Activated naive CD4-positive, alpha-beta T cell treated with anti-CD3 and anti-CD28 coated beads, Interleukin-2, amount 50 U/mL, for 24 hours (primary cell): ENCODE measurements at regions not wholly inside any gene's neighbourhood (a gene's known extent, or its start where the extent isn't known, plus 50 kb on each side); places are given as distances from the start of the nearest gene placed in this dataset.

Experiments
- H3K27ac Mint-ChIP-seq: one replicate; pipeline ENCODE4 v1.8.0; 2021; ENCODE audit warnings: mild to moderate bottlenecking, mixed read lengths
- H3K27me3 Mint-ChIP-seq: one replicate; pipeline ENCODE4 v1.8.0; 2021; ENCODE audit warnings: mixed read lengths
- H3K36me3 Mint-ChIP-seq: one replicate; pipeline ENCODE4 v1.8.0; 2021; ENCODE audit warnings: mixed read lengths
- H3K4me1 Mint-ChIP-seq: one replicate; pipeline ENCODE4 v1.8.0; 2021; ENCODE audit warnings: mixed read lengths
- H3K4me3 Mint-ChIP-seq: one replicate; pipeline ENCODE4 v1.8.0; 2021; ENCODE audit warnings: mild to moderate bottlenecking, mixed read lengths
- H3K9me3 Mint-ChIP-seq: one replicate; pipeline ENCODE4 v1.8.0; 2021; ENCODE audit warnings: mixed read lengths

DNA sequence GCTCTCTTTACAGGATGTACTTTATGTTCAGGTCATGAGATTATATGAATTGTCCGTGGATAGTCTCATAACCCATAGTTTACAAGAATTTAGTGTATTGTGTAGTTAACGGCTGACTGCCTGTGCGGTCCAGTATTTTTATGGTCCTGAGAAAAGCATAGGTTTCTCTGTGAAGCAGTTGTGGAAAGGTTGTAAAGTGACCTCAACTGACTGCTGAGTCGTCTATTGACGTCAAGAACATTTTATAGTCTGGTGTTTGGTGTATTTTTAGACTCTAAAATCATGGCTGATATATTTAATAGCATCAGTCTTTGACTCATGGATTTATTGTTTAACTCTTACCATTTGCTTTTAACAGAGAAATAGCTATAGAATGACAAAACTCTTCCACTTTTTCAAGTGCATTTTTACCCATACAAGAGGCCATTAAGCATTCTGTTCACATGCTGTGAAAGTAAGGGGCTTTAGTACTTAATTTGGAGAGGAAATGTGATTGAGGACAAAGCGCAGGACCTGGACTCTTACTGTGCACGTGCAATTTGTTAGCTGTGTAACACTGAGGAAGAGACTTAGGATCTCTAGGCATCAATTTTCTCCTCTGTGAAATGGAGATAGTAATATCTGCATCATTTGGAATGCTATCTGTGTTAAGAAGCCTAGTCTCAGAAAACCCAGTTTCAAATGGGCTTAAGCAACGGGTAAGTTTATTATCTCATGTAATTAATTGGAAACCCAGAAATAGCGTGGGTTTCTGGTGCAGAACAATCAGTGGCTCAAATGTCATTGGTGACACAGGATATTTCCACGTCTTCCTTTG is 240.8 kb downstream of the NFKBIZ start:
- H3K4me1 Mint-ChIP-seq, result peaks cover 45% of the 10 kb centered on the region
- H3K27me3 Mint-ChIP-seq, result no peaks in the 10 kb centered on the region
- H3K36me3 Mint-ChIP-seq, result no peaks in the 10 kb centered on the region
- H3K9me3 Mint-ChIP-seq, result no peaks in the 10 kb centered on the region
- H3K27ac Mint-ChIP-seq, result no peak overlapping the region
- no peak overlapping the region for H3K4me3 Mint-ChIP-seq

- Mint-ChIP-seq H3K27me3 (no peaks in the 10 kb centered on the region), H3K4me3 (no peak overlapping the region), H3K27ac (no peak overlapping the region), H3K4me1 (peaks cover 41% of the 10 kb centered on the region), H3K9me3 (no peaks in the 10 kb centered on the region), H3K36me3 (no peaks in the 10 kb centered on the region)
Measured at GRCh38 chr3:102090721-102091045, 241.4 kb downstream of the NFKBIZ start.

- Mint-ChIP-seq H3K36me3 (no peaks in the 10 kb centered on the region), H3K27me3 (no peaks in the 10 kb centered on the region), H3K9me3 (no peaks in the 10 kb centered on the region), H3K27ac (peak overlapping the region; percentile 68), H3K4me3 (no peak overlapping the region), H3K4me1 (peaks cover 38% of the 10 kb centered on the region)
Measured at GRCh38 chr3:102091358-102091757, 242.0 kb downstream of the NFKBIZ start.

- peak overlapping the region; percentile 17 for H3K4me3 Mint-ChIP-seq
- peaks cover 33% of the 10 kb centered on the region for H3K4me1 Mint-ChIP-seq
- H3K27ac Mint-ChIP-seq, result peak overlapping the region; percentile 75
- no peaks in the 10 kb centered on the region for H3K27me3 Mint-ChIP-seq
- no peaks in the 10 kb centered on the region for H3K36me3 Mint-ChIP-seq
- H3K9me3 Mint-ChIP-seq, result no peaks in the 10 kb centered on the region
Measured at GRCh38 chr3:102092617-102093466, 243.5 kb downstream of the NFKBIZ start.

- no peaks in the 10 kb centered on the region for H3K27me3 Mint-ChIP-seq
- H3K27ac Mint-ChIP-seq, result no peak overlapping the region
- H3K9me3 Mint-ChIP-seq, result no peaks in the 10 kb centered on the region
- no peaks in the 10 kb centered on the region for H3K36me3 Mint-ChIP-seq
- no peak overlapping the region for H3K4me3 Mint-ChIP-seq
- peaks cover 33% of the 10 kb centered on the region for H3K4me1 Mint-ChIP-seq
Measured at GRCh38 chr3:102094506-102094905, 245.2 kb downstream of the NFKBIZ start.

DNA sequence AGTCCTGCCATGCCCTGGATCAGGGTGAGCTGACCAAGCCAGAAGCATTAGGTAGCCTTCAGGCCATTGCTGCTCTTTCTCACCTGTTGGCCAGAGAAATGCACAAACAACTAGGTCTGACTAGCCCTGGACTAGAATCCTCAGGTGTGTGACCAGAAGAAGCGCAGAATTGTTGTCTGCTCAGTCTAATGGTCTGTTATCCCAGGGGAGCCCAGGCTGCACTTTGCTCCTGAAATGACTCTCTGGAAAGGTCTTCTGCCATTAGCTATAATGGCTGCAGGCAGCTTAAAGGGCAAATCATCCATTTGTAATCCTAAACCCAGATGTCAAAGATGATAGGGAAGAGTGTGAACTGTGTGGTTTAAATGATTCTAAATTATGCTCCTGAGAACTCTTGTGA is 246.1 kb downstream of the NFKBIZ start:
- H3K27ac Mint-ChIP-seq, result no peak overlapping the region
- no peaks in the 10 kb centered on the region for H3K27me3 Mint-ChIP-seq
- H3K4me3 Mint-ChIP-seq, result no peak overlapping the region
- peaks cover 33% of the 10 kb centered on the region for H3K4me1 Mint-ChIP-seq
- H3K9me3 Mint-ChIP-seq, result no peaks in the 10 kb centered on the region
- H3K36me3 Mint-ChIP-seq, result no peaks in the 10 kb centered on the region

DNA sequence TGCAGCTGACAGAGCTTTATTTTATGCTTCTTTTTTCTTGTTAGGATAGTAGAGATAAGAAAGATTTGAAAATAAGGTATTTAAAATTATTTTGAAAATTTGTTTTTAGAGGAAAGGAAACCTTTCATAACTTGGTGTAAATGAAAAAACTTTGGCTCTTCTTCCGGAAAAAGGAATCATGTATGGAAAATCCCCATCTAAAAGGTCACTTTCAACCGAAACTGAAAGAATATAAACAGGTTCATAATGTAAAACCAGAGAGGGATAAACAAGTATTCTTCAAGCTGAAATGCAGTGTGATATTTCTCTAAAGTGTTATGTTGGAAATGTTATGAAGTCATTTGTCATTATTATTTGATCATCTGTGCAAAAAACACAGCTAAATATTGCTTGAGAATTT is 246.8 kb downstream of the NFKBIZ start:
- Mint-ChIP-seq H3K9me3 (no peaks in the 10 kb centered on the region), H3K36me3 (no peaks in the 10 kb centered on the region), H3K4me1 (peaks cover 33% of the 10 kb centered on the region), H3K4me3 (no peak overlapping the region), H3K27me3 (no peaks in the 10 kb centered on the region), H3K27ac (no peak overlapping the region)

- Mint-ChIP-seq H3K27me3 (no peaks in the 10 kb centered on the region), H3K4me3 (no peak overlapping the region), H3K27ac (no peak overlapping the region), H3K4me1 (peaks cover 13% of the 10 kb centered on the region), H3K9me3 (no peaks in the 10 kb centered on the region), H3K36me3 (no peaks in the 10 kb centered on the region)
Measured at GRCh38 chr3:102098130-102098885, 249.0 kb downstream of the NFKBIZ start.

- H3K27me3 Mint-ChIP-seq, result no peaks in the 10 kb centered on the region
- H3K9me3 Mint-ChIP-seq, result no peaks in the 10 kb centered on the region
- H3K36me3 Mint-ChIP-seq, result no peaks in the 10 kb centered on the region
- H3K4me3 Mint-ChIP-seq, result no peak overlapping the region
- peaks cover 5% of the 10 kb centered on the region for H3K4me1 Mint-ChIP-seq
- H3K27ac Mint-ChIP-seq, result no peak overlapping the region
Measured at GRCh38 chr3:102099913-102100312, 250.6 kb downstream of the NFKBIZ start.

DNA sequence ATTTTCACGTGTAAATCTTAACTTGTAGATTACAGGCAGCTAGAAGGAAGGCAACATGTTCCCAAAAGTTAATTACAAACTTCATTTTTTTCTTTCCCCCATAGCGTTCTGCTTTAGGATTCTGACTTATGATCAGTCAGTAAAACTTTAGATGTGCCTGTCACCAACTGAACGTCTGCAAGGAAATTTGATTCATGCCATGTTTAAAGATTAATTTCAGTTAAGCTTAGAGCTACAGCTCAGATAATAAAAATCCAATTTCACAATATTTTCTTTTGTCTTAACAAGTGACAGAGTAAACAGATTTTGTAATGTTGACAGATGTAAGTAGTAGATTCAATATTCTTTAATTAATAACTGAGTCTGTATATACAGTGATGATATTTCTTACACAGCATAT is 253.1 kb downstream of the NFKBIZ start:
- H3K9me3 Mint-ChIP-seq, result peaks cover 5% of the 10 kb centered on the region
- peaks cover 26% of the 10 kb centered on the region for H3K4me1 Mint-ChIP-seq
- H3K4me3 Mint-ChIP-seq, result no peak overlapping the region
- H3K27ac Mint-ChIP-seq, result no peak overlapping the region
- H3K36me3 Mint-ChIP-seq, result peaks cover 5% of the 10 kb centered on the region
- no peaks in the 10 kb centered on the region for H3K27me3 Mint-ChIP-seq

- H3K27ac Mint-ChIP-seq, result no peak overlapping the region
- peaks cover 27% of the 10 kb centered on the region for H3K4me1 Mint-ChIP-seq
- no peak overlapping the region for H3K4me3 Mint-ChIP-seq
- H3K9me3 Mint-ChIP-seq, result peaks cover 5% of the 10 kb centered on the region
- H3K27me3 Mint-ChIP-seq, result no peaks in the 10 kb centered on the region
- H3K36me3 Mint-ChIP-seq, result peaks cover 7% of the 10 kb centered on the region
Measured at GRCh38 chr3:102104033-102104432, 254.7 kb downstream of the NFKBIZ start.

GRCh38 chr3:102105193-102105592 is 255.9 kb downstream of the NFKBIZ start:
- Mint-ChIP-seq H3K27ac (no peak overlapping the region), H3K9me3 (peaks cover 5% of the 10 kb centered on the region), H3K4me3 (no peak overlapping the region), H3K36me3 (peaks cover 7% of the 10 kb centered on the region), H3K27me3 (no peaks in the 10 kb centered on the region), H3K4me1 (peaks cover 27% of the 10 kb centered on the region)

DNA sequence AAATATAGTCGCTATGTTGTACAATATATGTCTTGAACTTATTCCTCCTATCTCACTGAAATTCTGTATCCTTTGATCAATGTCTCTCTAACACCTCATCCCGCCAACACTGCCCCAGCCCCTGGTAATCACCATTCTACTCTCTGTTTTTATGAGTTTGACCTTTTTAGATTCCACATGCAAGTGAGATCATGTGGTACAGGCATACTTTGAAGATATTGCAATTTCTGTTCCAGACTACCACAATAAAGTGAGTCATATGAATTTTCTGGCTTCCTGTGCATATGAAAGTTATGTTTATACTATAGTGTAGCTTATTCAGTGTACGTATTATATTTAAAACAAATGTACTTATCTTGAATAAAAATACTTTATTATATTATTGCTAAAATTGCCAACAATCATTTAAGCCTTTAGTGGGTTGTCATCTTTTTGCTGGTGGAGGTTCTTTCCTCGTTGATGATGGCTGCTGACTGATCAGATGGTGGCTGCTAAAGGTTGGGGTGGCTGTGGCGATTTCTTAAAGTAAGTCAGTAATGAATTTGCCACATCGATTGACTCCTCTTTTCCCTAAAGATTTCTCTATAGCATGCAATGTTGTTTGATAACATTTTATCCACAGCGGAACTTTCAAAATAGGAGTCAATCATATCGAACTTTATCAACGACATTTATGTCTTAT is 257.2 kb downstream of the NFKBIZ start:
- peak overlapping the region; percentile 20 for H3K4me3 Mint-ChIP-seq
- peak overlapping the region; percentile 88 for H3K27ac Mint-ChIP-seq
- no peaks in the 10 kb centered on the region for H3K27me3 Mint-ChIP-seq
- H3K36me3 Mint-ChIP-seq, result peaks cover 7% of the 10 kb centered on the region
- peaks cover 27% of the 10 kb centered on the region for H3K4me1 Mint-ChIP-seq
- peaks cover 5% of the 10 kb centered on the region for H3K9me3 Mint-ChIP-seq

GRCh38 chr3:102112704-102113230 is 263.5 kb downstream of the NFKBIZ start:
- Mint-ChIP-seq H3K27ac (peak overlapping the region; percentile 89), H3K9me3 (peaks cover 5% of the 10 kb centered on the region), H3K4me3 (no peak overlapping the region), H3K36me3 (peaks cover 2% of the 10 kb centered on the region), H3K27me3 (no peaks in the 10 kb centered on the region), H3K4me1 (peaks cover 46% of the 10 kb centered on the region)

DNA sequence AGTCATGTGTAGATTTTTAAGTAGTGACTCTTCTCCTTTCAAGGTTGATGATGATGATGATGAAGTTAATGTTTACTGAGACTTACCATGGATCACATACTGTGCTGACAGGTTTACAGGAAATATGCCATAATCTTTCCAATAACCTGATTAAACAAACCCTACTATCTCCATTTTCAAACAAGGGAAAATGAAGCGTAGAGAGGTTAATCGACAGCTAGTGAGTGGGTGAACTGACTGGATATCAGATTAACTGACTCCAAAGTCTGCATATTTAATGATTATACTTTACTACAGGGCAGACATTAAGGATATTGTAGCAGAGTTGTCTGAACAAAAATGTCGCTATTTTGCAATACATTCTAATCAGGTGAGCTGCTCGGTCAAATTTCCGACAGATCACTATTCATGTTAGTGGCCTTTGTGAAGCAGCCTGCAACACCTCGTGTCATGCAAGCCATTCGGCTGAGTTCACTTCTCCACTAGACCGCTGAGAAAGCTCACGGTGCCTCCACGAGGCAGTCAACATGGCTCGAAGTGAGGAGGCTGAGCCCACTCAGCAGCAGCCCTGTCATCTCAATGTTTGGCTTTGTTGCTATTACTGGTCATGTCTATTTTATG is 264.2 kb downstream of the NFKBIZ start:
- peaks cover 52% of the 10 kb centered on the region for H3K4me1 Mint-ChIP-seq
- no peaks in the 10 kb centered on the region for H3K27me3 Mint-ChIP-seq
- peaks cover 5% of the 10 kb centered on the region for H3K9me3 Mint-ChIP-seq
- no peak overlapping the region for H3K4me3 Mint-ChIP-seq
- H3K36me3 Mint-ChIP-seq, result no peaks in the 10 kb centered on the region
- peak overlapping the region; percentile 89 for H3K27ac Mint-ChIP-seq
